T-helper 17 cell (primary cell): ENCODE measurements at regions not wholly inside any gene's neighbourhood (a gene's known extent, or its start where the extent isn't known, plus 50 kb on each side); places are given as distances from the start of the nearest gene placed in this dataset.

Source experiments
- ATAC-seq: fragments of 150-1000 bp; cut with Tn5 transposase; 2 replicates; pipeline ENCODE4 v1.10.0; 2021; ENCODE audit warnings: mild to moderate bottlenecking, moderate library complexity
- DNase-seq, 3 donors: peaks; one replicate each; pipeline versions ENCODE4 v3.0.0 to v3.0.0-alpha.2; 2020 to 2021
- H3K9me3 ChIP-seq: one replicate; pipeline ENCODE4 v1.7.0; 2013; ENCODE audit warnings: low read length, mild to moderate bottlenecking; ENCODE audit not compliant: control insufficient read depth, poor library complexity, severe bottlenecking
- H3K27ac Mint-ChIP-seq: one replicate; pipeline ENCODE4 v1.8.0; 2022; ENCODE audit warnings: mild to moderate bottlenecking, moderate library complexity, mixed read lengths
- H3K27me3 Mint-ChIP-seq: one replicate; pipeline ENCODE4 v1.8.0; 2022; ENCODE audit warnings: mixed read lengths
- H3K36me3 Mint-ChIP-seq: one replicate; pipeline ENCODE4 v1.8.0; 2022; ENCODE audit warnings: low read depth, mixed read lengths
- H3K4me1 Mint-ChIP-seq: one replicate; pipeline ENCODE4 v1.8.0; 2022; ENCODE audit warnings: mild to moderate bottlenecking, mixed read lengths
- H3K4me3 Mint-ChIP-seq: one replicate; pipeline ENCODE4 v1.8.0; 2022; ENCODE audit warnings: mild to moderate bottlenecking, moderate library complexity, mixed read lengths

- ATAC-seq (no peak), DNase-seq (no peak)
- Mint-ChIP-seq H3K27ac (no peak overlapping the region), H3K36me3 (no peaks in the 10 kb centered on the region), H3K4me1 (peaks cover 7% of the 10 kb centered on the region), H3K27me3 (no peaks in the 10 kb centered on the region), H3K4me3 (no peak overlapping the region)
- no peaks in the 10 kb centered on the region for H3K9me3 ChIP-seq
Measured at GRCh38 chr2:144180131-144180530, 339.8 kb downstream of the ZEB2 start.

- Mint-ChIP-seq H3K4me3 (no peak overlapping the region), H3K36me3 (no peaks in the 10 kb centered on the region)
- ATAC-seq: no peak
Measured at GRCh38 chr2:144170179-144170578, 349.7 kb downstream of the ZEB2 start.

GRCh38 chr2:144166743-144167142 is 353.2 kb downstream of the ZEB2 start:
- H3K27ac Mint-ChIP-seq: no peak overlapping the region
- H3K36me3 Mint-ChIP-seq: no peaks in the 10 kb centered on the region
- H3K4me1 Mint-ChIP-seq: peaks cover 3% of the 10 kb centered on the region
- no peak for DNase-seq
- no peak overlapping the region for H3K4me3 Mint-ChIP-seq
- H3K9me3 ChIP-seq: no peaks in the 10 kb centered on the region
- ATAC-seq: no peak
- no peaks in the 10 kb centered on the region for H3K27me3 Mint-ChIP-seq

More at GRCh38 chr2:144170179-144170578, 349.7 kb downstream of the ZEB2 start:
- Mint-ChIP-seq H3K4me1 (no peaks in the 10 kb centered on the region), H3K27ac (no peak overlapping the region), H3K27me3 (no peaks in the 10 kb centered on the region)
- no peak for DNase-seq
- H3K9me3 ChIP-seq: no peaks in the 10 kb centered on the region

DNA sequence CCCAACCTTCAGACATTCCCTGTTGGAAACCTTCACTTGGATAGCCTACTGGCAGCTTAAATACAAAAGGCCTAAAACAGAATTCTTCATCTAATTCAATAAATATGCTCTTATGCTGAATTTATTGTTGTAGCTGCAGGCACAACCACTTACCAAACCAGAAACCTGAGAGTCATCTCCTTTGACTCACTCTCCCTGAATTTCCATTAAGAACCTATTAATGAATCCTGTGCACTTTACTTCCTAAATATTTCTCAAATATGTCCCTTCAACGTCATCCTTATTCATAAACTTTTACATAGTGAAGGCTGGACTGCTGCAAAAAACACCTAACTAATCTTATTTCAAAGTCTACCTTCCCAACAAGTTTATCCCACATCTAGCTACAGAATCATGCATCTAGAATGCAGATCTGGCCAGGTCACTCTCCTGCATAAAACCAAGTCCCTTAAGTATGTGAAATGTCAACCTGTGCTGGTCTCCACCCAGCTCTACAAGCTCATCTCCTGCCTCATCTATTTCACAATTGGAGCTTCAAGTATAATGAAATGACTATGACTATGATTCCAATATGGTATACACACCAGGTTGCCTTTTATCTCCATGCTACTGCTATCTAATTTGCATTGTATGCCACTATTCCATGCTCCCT is 354.2 kb downstream of the ZEB2 start:
- no peaks in the 10 kb centered on the region for H3K9me3 ChIP-seq
- H3K4me3 Mint-ChIP-seq: no peak overlapping the region
- no peak for ATAC-seq
- no peak for DNase-seq
- H3K27ac Mint-ChIP-seq: no peak overlapping the region
- H3K27me3 Mint-ChIP-seq: no peaks in the 10 kb centered on the region
- peaks cover 3% of the 10 kb centered on the region for H3K4me1 Mint-ChIP-seq
- no peaks in the 10 kb centered on the region for H3K36me3 Mint-ChIP-seq

DNA sequence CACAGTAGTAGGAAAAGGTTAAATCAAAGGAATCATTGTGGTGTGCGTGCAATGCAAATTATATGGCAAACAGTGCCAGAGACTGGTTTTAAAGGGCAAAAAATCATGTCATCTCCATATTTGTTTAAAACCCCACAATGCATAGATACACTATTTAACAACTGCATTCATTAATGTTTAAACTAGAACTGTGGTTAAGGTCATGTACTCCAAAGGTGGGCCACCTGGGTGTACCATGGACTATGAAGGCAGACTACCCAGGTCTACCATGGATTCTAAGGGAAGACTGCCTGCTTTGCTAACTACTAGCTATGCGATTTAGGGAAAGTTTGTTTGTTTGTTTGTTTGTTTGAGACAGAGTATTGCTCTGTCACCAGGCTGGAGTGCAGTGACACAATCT is 356.3 kb downstream of the ZEB2 start:
- no peak overlapping the region for H3K27ac Mint-ChIP-seq
- ATAC-seq: no peak
- no peak overlapping the region for H3K4me3 Mint-ChIP-seq
- H3K27me3 Mint-ChIP-seq: no peaks in the 10 kb centered on the region
- no peaks in the 10 kb centered on the region for H3K36me3 Mint-ChIP-seq
- H3K9me3 ChIP-seq: no peaks in the 10 kb centered on the region
- no peak for DNase-seq
- H3K4me1 Mint-ChIP-seq: peaks cover 3% of the 10 kb centered on the region

GRCh38 chr2:144162652-144163051 is 357.3 kb downstream of the ZEB2 start:
- H3K27ac Mint-ChIP-seq: no peak overlapping the region
- H3K27me3 Mint-ChIP-seq: no peaks in the 10 kb centered on the region

GRCh38 chr2:144161061-144161460 is 358.9 kb downstream of the ZEB2 start:
- Mint-ChIP-seq H3K4me3 (no peak overlapping the region), H3K27ac (no peak overlapping the region), H3K27me3 (no peaks in the 10 kb centered on the region), H3K36me3 (peaks cover 2% of the 10 kb centered on the region), H3K4me1 (peaks cover 3% of the 10 kb centered on the region)
- DNase-seq: no peak
- no peaks in the 10 kb centered on the region for H3K9me3 ChIP-seq
- no peak for ATAC-seq

More at GRCh38 chr2:144162652-144163051, 357.3 kb downstream of the ZEB2 start:
- no peaks in the 10 kb centered on the region for H3K9me3 ChIP-seq
- H3K4me1 Mint-ChIP-seq: peaks cover 3% of the 10 kb centered on the region
- ATAC-seq (peak; percentile 74), DNase-seq (peak in 2 of 3 donors; percentile 10 to 27)
- H3K4me3 Mint-ChIP-seq: no peak overlapping the region
- peaks cover 2% of the 10 kb centered on the region for H3K36me3 Mint-ChIP-seq

- Mint-ChIP-seq H3K4me1 (peaks cover 3% of the 10 kb centered on the region), H3K27me3 (no peaks in the 10 kb centered on the region), H3K27ac (no peak overlapping the region), H3K4me3 (no peak overlapping the region), H3K36me3 (peaks cover 2% of the 10 kb centered on the region)
- DNase-seq (no peak), ATAC-seq (no peak)
- H3K9me3 ChIP-seq: no peaks in the 10 kb centered on the region
Measured at GRCh38 chr2:144159240-144159639, 360.7 kb downstream of the ZEB2 start.

DNA sequence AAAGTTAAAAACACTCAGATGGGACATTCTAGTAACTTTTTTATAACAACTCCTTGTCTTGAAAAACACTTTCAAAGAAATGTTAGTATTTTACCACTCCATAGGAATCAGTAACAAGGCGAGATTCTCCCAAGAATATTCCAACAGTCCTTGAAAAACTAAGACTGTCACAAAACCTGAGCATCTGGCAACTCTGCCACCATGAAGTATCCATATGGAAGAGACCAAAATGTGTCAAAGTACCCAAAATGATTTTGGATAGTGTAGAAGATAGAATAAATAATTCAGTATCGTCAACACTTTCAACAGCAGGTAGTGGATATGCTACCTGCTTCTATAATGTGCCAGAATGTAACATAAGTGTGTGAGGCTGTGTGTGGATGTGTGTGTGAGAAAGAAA is 361.8 kb downstream of the ZEB2 start:
- Mint-ChIP-seq H3K4me1 (peaks cover 3% of the 10 kb centered on the region), H3K36me3 (peaks cover 2% of the 10 kb centered on the region), H3K27ac (no peak overlapping the region), H3K27me3 (no peaks in the 10 kb centered on the region), H3K4me3 (no peak overlapping the region)
- ATAC-seq: no peak
- H3K9me3 ChIP-seq: no peaks in the 10 kb centered on the region
- no peak for DNase-seq

- no peak for DNase-seq
- Mint-ChIP-seq H3K4me3 (no peak overlapping the region), H3K27ac (no peak overlapping the region), H3K27me3 (no peaks in the 10 kb centered on the region), H3K36me3 (peaks cover 2% of the 10 kb centered on the region), H3K4me1 (no peaks in the 10 kb centered on the region)
- H3K9me3 ChIP-seq: no peaks in the 10 kb centered on the region
- no peak for ATAC-seq
Measured at GRCh38 chr2:144156736-144157640, 362.9 kb downstream of the ZEB2 start.

- ATAC-seq (no peak), DNase-seq (no peak)
- Mint-ChIP-seq H3K4me3 (no peak overlapping the region), H3K36me3 (peaks cover 4% of the 10 kb centered on the region), H3K4me1 (no peaks in the 10 kb centered on the region), H3K27me3 (no peaks in the 10 kb centered on the region), H3K27ac (no peak overlapping the region)
- H3K9me3 ChIP-seq: no peaks in the 10 kb centered on the region
Measured at GRCh38 chr2:144154205-144154604, 365.7 kb downstream of the ZEB2 start.

DNA sequence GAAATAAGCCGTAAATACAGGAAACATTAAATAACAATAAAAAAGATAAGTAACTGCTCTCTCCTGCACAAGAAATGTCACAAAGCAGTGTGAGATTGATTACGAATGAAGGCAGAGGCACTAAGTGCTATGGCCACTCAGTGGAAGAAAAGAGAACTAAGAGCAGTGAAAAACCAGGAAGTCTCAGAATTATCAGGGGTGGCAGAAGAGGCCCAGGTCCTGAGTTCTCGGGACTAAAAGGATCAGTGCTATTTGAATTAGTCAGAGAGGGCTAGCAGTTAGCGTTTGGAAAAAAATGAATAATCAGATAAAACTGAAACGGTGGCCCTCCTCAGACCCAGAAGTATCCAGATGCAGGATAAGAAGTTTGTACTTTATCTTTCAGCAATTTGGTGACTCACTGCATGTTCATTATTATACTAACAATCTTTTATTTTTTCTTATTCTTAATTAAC is 367.1 kb downstream of the ZEB2 start:
- no peak overlapping the region for H3K4me3 Mint-ChIP-seq
- no peaks in the 10 kb centered on the region for H3K4me1 Mint-ChIP-seq
- DNase-seq (no peak), ATAC-seq (no peak)
- no peaks in the 10 kb centered on the region for H3K9me3 ChIP-seq
- no peak overlapping the region for H3K27ac Mint-ChIP-seq
- H3K36me3 Mint-ChIP-seq: peaks cover 2% of the 10 kb centered on the region
- H3K27me3 Mint-ChIP-seq: no peaks in the 10 kb centered on the region

GRCh38 chr2:144151851-144152250 is 368.1 kb downstream of the ZEB2 start:
- no peak for DNase-seq
- no peak for ATAC-seq
- Mint-ChIP-seq H3K4me3 (no peak overlapping the region), H3K27ac (no peak overlapping the region), H3K36me3 (peaks cover 2% of the 10 kb centered on the region), H3K4me1 (no peaks in the 10 kb centered on the region), H3K27me3 (no peaks in the 10 kb centered on the region)
- H3K9me3 ChIP-seq: no peaks in the 10 kb centered on the region
